ENCODE measurements at regions not wholly inside any gene's neighbourhood (a gene's known extent, or its start where the extent isn't known, plus 50 kb on each side); places are given as distances from the start of the nearest gene placed in this dataset.
A peak's percentile ranks its signal among the peaks of the same experiment; 100 is the strongest.
"Not testable (repeated sequence)": the region's sequence is repeated elsewhere in the genome, so short reads cannot be mapped to it uniquely, and the experiment has no call there.

GRCh38 chr4:134934036-134934808, 732.6 kb upstream of the PABPC4L start:
- intact Hi-C loops (cut with DNase I), result no loop called here
- Histone ChIP-seq H3K27ac (replicated peaks in 1 of 4) (no peak overlapping the region), H3K4me1 (no peaks in the 10 kb centered on the region), H3K9me3 (no peaks in the 10 kb centered on the region), H3K36me3 (no peaks in the 10 kb centered on the region), H3K27me3 (no peaks in the 10 kb centered on the region), H3K4me3 (no peak overlapping the region)
- no peak for DNase-seq (ENCODE audit: extremely low spot score)
- 87% methylated on average over 10 of the region's 10 CpGs for WGBS
- TF ChIP-seq CTCF (IDR thresholded peaks at IDR 0.05) (no peak), EP300 (IDR thresholded peaks at IDR 0.05) (no peak), POLR2AphosphoS5 (IDR thresholded peaks at IDR 0.05) (no peak), POLR2A (IDR thresholded peaks at IDR 0.05; ENCODE audit: low read depth) (no peak)

GRCh38 chr4:134915355-134915754, 713.8 kb upstream of the PABPC4L start:
- no peak overlapping the region for H3K4me3 ChIP-seq
- no peaks in the 10 kb centered on the region for H3K36me3 ChIP-seq
- intact Hi-C loops (cut with DNase I), result no loop called here
- H3K9me3 ChIP-seq, result no peaks in the 10 kb centered on the region
- no peaks in the 10 kb centered on the region for H3K4me1 ChIP-seq
- TF ChIP-seq CTCF (IDR thresholded peaks at IDR 0.05) (no peak), POLR2A (IDR thresholded peaks at IDR 0.05; ENCODE audit: low read depth) (no peak), EP300 (IDR thresholded peaks at IDR 0.05) (no peak), POLR2AphosphoS5 (IDR thresholded peaks at IDR 0.05) (no peak)
- H3K27ac ChIP-seq (replicated peaks in 1 of 4), result no peak overlapping the region
- no peak for DNase-seq (ENCODE audit: extremely low spot score)
- H3K27me3 ChIP-seq, result no peaks in the 10 kb centered on the region
- 93% methylated on average over 2 of the region's 2 CpGs for WGBS

- H3K27me3 ChIP-seq; intact Hi-C loops (cut with DNase I); DNase-seq (ENCODE audit: extremely low spot score); H3K4me3 ChIP-seq; H3K9me3 ChIP-seq; H3K36me3 ChIP-seq; H3K27ac ChIP-seq (replicated peaks in 1 of 4); H3K4me1 ChIP-seq: not testable (repeated sequence)
- WGBS, result 93% methylated on average over 7 of the region's 7 CpGs
Observed at GRCh38 chr4:134914250-134914649, 712.7 kb upstream of the PABPC4L start.

GRCh38 chr4:134911941-134912340, 710.4 kb upstream of the PABPC4L start:
- 46% methylated on average over 2 of the region's 2 CpGs for WGBS
- intact Hi-C loops (cut with DNase I), result no loop called here
- H3K27me3 ChIP-seq, result no peaks in the 10 kb centered on the region
- no peaks in the 10 kb centered on the region for H3K4me1 ChIP-seq
- DNase-seq (ENCODE audit: extremely low spot score), result no peak
- TF ChIP-seq POLR2AphosphoS5 (IDR thresholded peaks at IDR 0.05) (no peak), EP300 (IDR thresholded peaks at IDR 0.05) (no peak), POLR2A (IDR thresholded peaks at IDR 0.05; ENCODE audit: low read depth) (no peak), CTCF (IDR thresholded peaks at IDR 0.05) (no peak)
- H3K27ac ChIP-seq (replicated peaks in 1 of 4), result no peak overlapping the region
- H3K4me3 ChIP-seq, result no peak overlapping the region
- no peaks in the 10 kb centered on the region for H3K36me3 ChIP-seq
- H3K9me3 ChIP-seq, result no peaks in the 10 kb centered on the region

GRCh38 chr4:134906404-134907023, 704.9 kb upstream of the PABPC4L start:
- Histone ChIP-seq H3K4me1 (no peaks in the 10 kb centered on the region), H3K9me3 (no peaks in the 10 kb centered on the region), H3K4me3 (no peak overlapping the region), H3K36me3 (no peaks in the 10 kb centered on the region), H3K27me3 (no peaks in the 10 kb centered on the region), H3K27ac (replicated peaks in 1 of 4) (no peak overlapping the region)
- DNase-seq (ENCODE audit: extremely low spot score), result no peak
- intact Hi-C loops (cut with DNase I), result no loop called here
- TF ChIP-seq EP300 (IDR thresholded peaks at IDR 0.05), result no peak
- peak in 2 of 3 experiments; percentile 15 to 31 for TF ChIP-seq CTCF (IDR thresholded peaks at IDR 0.05)
- WGBS, result 69% methylated on average over 2 of the region's 2 CpGs
